Mammary epithelial cell (primary cell): ENCODE measurements at regions not wholly inside any gene's neighbourhood (a gene's known extent, or its start where the extent isn't known, plus 50 kb on each side); places are given as distances from the start of the nearest gene placed in this dataset.

Source experiments
- EZH2 ChIP-seq: IDR thresholded peaks from 2 replicates; pipeline ENCODE4 v1.6.1; 2012; ENCODE audit warnings: low read length, inconsistent platforms, borderline replicate concordance
- TF ChIP-seq, protein P1 (sequence below), 2 donors: IDR thresholded peaks in 1 of 2; conservative IDR thresholded peaks in 1 of 2; 2 replicates each; pipeline ENCODE4 v1.5.1; 2011 to 2012; ENCODE audit warnings: inconsistent platforms in 2 of 2, low read length in 2 of 2, mild to moderate bottlenecking in 2 of 2, control low read depth in 1 of 2, low read depth in 1 of 2; ENCODE audit not compliant: insufficient read depth in 1 of 2; ENCODE audit errors: extremely low read depth in 1 of 2

DNA sequence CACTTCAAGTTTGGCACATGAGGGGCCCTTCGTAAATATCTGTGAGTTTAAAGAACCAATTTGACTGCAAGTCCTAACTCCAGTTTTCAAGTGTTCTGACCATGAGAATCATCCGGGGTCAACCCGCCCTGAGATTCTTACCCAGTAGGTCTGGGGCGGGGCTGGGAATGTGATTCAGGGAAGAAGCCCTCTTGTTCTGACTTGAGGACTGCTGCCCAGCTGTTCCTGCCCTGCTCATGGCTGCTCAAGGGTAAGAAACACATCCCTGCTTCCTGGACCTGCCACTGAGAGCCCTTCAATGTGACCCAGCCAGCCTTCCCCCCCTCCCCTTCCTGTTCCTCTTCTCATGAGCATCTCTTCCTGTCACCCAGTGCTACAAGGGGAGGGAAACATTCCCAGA is 92.7 kb upstream of the PGRMC2 start:
- TF ChIP-seq, protein P1, sequence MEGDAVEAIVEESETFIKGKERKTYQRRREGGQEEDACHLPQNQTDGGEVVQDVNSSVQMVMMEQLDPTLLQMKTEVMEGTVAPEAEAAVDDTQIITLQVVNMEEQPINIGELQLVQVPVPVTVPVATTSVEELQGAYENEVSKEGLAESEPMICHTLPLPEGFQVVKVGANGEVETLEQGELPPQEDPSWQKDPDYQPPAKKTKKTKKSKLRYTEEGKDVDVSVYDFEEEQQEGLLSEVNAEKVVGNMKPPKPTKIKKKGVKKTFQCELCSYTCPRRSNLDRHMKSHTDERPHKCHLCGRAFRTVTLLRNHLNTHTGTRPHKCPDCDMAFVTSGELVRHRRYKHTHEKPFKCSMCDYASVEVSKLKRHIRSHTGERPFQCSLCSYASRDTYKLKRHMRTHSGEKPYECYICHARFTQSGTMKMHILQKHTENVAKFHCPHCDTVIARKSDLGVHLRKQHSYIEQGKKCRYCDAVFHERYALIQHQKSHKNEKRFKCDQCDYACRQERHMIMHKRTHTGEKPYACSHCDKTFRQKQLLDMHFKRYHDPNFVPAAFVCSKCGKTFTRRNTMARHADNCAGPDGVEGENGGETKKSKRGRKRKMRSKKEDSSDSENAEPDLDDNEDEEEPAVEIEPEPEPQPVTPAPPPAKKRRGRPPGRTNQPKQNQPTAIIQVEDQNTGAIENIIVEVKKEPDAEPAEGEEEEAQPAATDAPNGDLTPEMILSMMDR (conservative IDR thresholded peaks at IDR 0.05 in 1 of 2, IDR thresholded peaks at IDR 0.05 in 1 of 2; ENCODE audit: extremely low read depth in 1 of 2, insufficient read depth in 1 of 2, low read depth in 1 of 2, low read length in 2 of 2) = no peak
- no peak for TF ChIP-seq EZH2
